ENCODE measurements at regions not wholly inside any gene's neighbourhood (a gene's known extent, or its start where the extent isn't known, plus 50 kb on each side); places are given as distances from the start of the nearest gene placed in this dataset.

- no peak for DNase-seq
These were observed 206.3 kb upstream of the GATB start for GRCh38 chr4:151967074-151967473.

GRCh38 chr4:151962138-151962823 is 201.5 kb upstream of the GATB start:
- DNase-seq: no peak

GRCh38 chr4:151961456-151961855 is 200.6 kb upstream of the GATB start:
- DNase-seq: no peak

GRCh38 chr4:151960449-151961230 is 199.8 kb upstream of the GATB start:
- DNase-seq: no peak

- DNase-seq: no peak
These were observed 196.3 kb upstream of the GATB start for GRCh38 chr4:151957153-151957552.

GRCh38 chr4:151955721-151956380 is 195.0 kb upstream of the GATB start:
- no peak for DNase-seq

- DNase-seq: no peak
These were observed 193.1 kb upstream of the GATB start for GRCh38 chr4:151953795-151954372.

GRCh38 chr4:151953312-151953711 is 192.5 kb upstream of the GATB start:
- DNase-seq: no peak

GRCh38 chr4:151952711-151953254 is 192.0 kb upstream of the GATB start:
- no peak for DNase-seq

GRCh38 chr4:151952137-151952536 is 191.3 kb upstream of the GATB start:
- no peak for DNase-seq

GRCh38 chr4:151951671-151952050 is 190.9 kb upstream of the GATB start:
- no peak for DNase-seq

- DNase-seq: no peak
These were observed 190.3 kb upstream of the GATB start for GRCh38 chr4:151950993-151951670.

- DNase-seq: no peak
These were observed 187.7 kb upstream of the GATB start for GRCh38 chr4:151948351-151949016.

GRCh38 chr4:151946718-151947117 is 185.9 kb upstream of the GATB start:
- no peak for DNase-seq

- DNase-seq: no peak
These were observed 182.2 kb upstream of the GATB start for GRCh38 chr4:151942971-151943370.

GRCh38 chr4:151940926-151941617 is 180.3 kb upstream of the GATB start:
- no peak for DNase-seq

GRCh38 chr4:151940291-151940690 is 179.5 kb upstream of the GATB start:
- DNase-seq: no peak

GRCh38 chr4:151939670-151940069 is 178.9 kb upstream of the GATB start:
- no peak for DNase-seq

- DNase-seq: no peak
These were observed 174.6 kb upstream of the GATB start for GRCh38 chr4:151935411-151935810.

- no peak for DNase-seq
These were observed 174.0 kb upstream of the GATB start for GRCh38 chr4:151934766-151935165.
